ENCODE measurements at regions not wholly inside any gene's neighbourhood (a gene's known extent, or its start where the extent isn't known, plus 50 kb on each side); places are given as distances from the start of the nearest gene placed in this dataset.

GRCh38 chr20:17871886-17872285 is 96.7 kb downstream of the SNX5 start:
- no peak for TF ChIP-seq CTCF (IDR thresholded peaks at IDR 0.05 in 8 of 11, conservative IDR thresholded peaks at IDR 0.05 in 3 of 11)
- no peak for TF ChIP-seq POLR2AphosphoS5 (IDR thresholded peaks at IDR 0.05)
